Neuronal stem cell (in vitro differentiated cells): ENCODE measurements at regions not wholly inside any gene's neighbourhood (a gene's known extent, or its start where the extent isn't known, plus 50 kb on each side); places are given as distances from the start of the nearest gene placed in this dataset.

Experiments
- DNase-seq: peaks from one replicate; pipeline ENCODE4 v3.0.0-alpha.2; 2013; ENCODE audit warnings: low spot score
- H2AFZ ChIP-seq: one replicate; pipeline ENCODE4 v1.6.1; 2013; ENCODE audit warnings: mild to moderate bottlenecking, low read length, inconsistent platforms
- H2AK5ac ChIP-seq: 2 replicates; pipeline ENCODE4 v1.6.1; 2013; ENCODE audit warnings: low read depth, mild to moderate bottlenecking, inconsistent platforms, low read length, moderate library complexity, mixed read lengths
- H2BK120ac ChIP-seq: 2 replicates; pipeline ENCODE4 v1.6.1; 2013; ENCODE audit warnings: low read depth, mild to moderate bottlenecking, inconsistent platforms, low read length, moderate library complexity, mixed read lengths
- H2BK12ac ChIP-seq: one replicate; pipeline ENCODE4 v1.6.1; 2013; ENCODE audit warnings: low read length, inconsistent platforms
- H2BK15ac ChIP-seq: 2 replicates; pipeline ENCODE4 v1.6.1; 2013; ENCODE audit warnings: mild to moderate bottlenecking, low read length, inconsistent platforms, mixed read lengths
- H2BK5ac ChIP-seq: one replicate; pipeline ENCODE4 v1.6.1; 2013; ENCODE audit warnings: inconsistent platforms, mild to moderate bottlenecking, low read length, moderate library complexity
- H3K14ac ChIP-seq: one replicate; pipeline ENCODE4 v1.6.1; 2013; ENCODE audit warnings: low read length, inconsistent platforms
- H3K18ac ChIP-seq: 2 replicates; pipeline ENCODE4 v1.6.1; 2013; ENCODE audit warnings: low read length, inconsistent platforms
- H3K23ac ChIP-seq: 2 replicates; pipeline ENCODE4 v1.6.1; 2013; ENCODE audit warnings: low read depth, mild to moderate bottlenecking, mixed read lengths, low read length, inconsistent platforms; ENCODE audit not compliant: poor library complexity
- H3K27ac ChIP-seq: replicated peaks from 3 replicates; pipeline ENCODE4 v1.5.1; 2013; ENCODE audit warnings: low read length, inconsistent platforms
- H3K27me3 ChIP-seq, 3 experiments: 2 replicates each; pipeline ENCODE4 v1.6.1; 2013; ENCODE audit warnings: low read length in 3 of 3, mild to moderate bottlenecking in 2 of 3, inconsistent platforms in 1 of 3, low read depth in 1 of 3, mixed read lengths in 1 of 3, moderate library complexity in 1 of 3; ENCODE audit not compliant: control insufficient read depth in 3 of 3, insufficient read depth in 3 of 3
- H3K36me3 ChIP-seq, 2 donors: replicated peaks in 1 of 2; 2 replicates each; pipeline ENCODE4 v1.6.1; 2013; ENCODE audit warnings: low read length in 2 of 2; ENCODE audit not compliant: control insufficient read depth in 2 of 2, insufficient read depth in 2 of 2
- H3K4ac ChIP-seq: 2 replicates; pipeline ENCODE4 v1.6.1; 2013; ENCODE audit warnings: inconsistent platforms, mild to moderate bottlenecking, low read length, moderate library complexity
- H3K4me1 ChIP-seq, 2 donors: 1 replicate in 1 of 2; 2 replicates in 1 of 2; pipeline ENCODE4 v1.6.1; 2013; ENCODE audit warnings: low read length in 2 of 2, low read depth in 1 of 2; ENCODE audit not compliant: control insufficient read depth in 2 of 2, insufficient read depth in 1 of 2
- H3K4me2 ChIP-seq: one replicate; pipeline ENCODE4 v1.6.1; 2013; ENCODE audit warnings: mild to moderate bottlenecking, low read length, inconsistent platforms; ENCODE audit not compliant: insufficient read depth, poor library complexity, severe bottlenecking
- H3K4me3 ChIP-seq, 2 donors: 2 replicates each; pipeline ENCODE4 v1.5.1; 2013; ENCODE audit warnings: low read length in 2 of 2, mild to moderate bottlenecking in 2 of 2, inconsistent platforms in 1 of 2, moderate library complexity in 1 of 2
- H3K79me1 ChIP-seq: one replicate; pipeline ENCODE4 v1.6.1; 2013; ENCODE audit warnings: low read depth, mild to moderate bottlenecking, inconsistent platforms, low read length, moderate library complexity
- H3K9ac ChIP-seq: one replicate; pipeline ENCODE4 v1.6.1; 2013; ENCODE audit warnings: mild to moderate bottlenecking, low read depth, low read length, inconsistent platforms; ENCODE audit not compliant: poor library complexity
- H3K9me3 ChIP-seq, 2 donors: replicated peaks in 1 of 2; 2 replicates each; pipeline versions ENCODE3 to v1.6.1; 2013; ENCODE audit warnings: low read length in 2 of 2, mild to moderate bottlenecking in 2 of 2, inconsistent platforms in 1 of 2, low read depth in 1 of 2, mixed read lengths in 1 of 2, moderate library complexity in 1 of 2; ENCODE audit not compliant: control insufficient read depth in 2 of 2, insufficient read depth in 1 of 2
- H4K8ac ChIP-seq: one replicate; pipeline ENCODE4 v1.6.1; 2013; ENCODE audit warnings: low read depth, mild to moderate bottlenecking, inconsistent platforms, low read length, moderate library complexity
- H4K91ac ChIP-seq: one replicate; pipeline ENCODE4 v1.6.1; 2013; ENCODE audit warnings: low read length, low read depth, mild to moderate bottlenecking, inconsistent platforms; ENCODE audit not compliant: poor library complexity
- WGBS, 2 donors: extraction: QIAGEN DNeasy Blood & Tissue Kit; methylation state at CpG; one replicate each; pipeline ENCODE4 v1.1.7; 2013; ENCODE audit warnings: missing lambda C conversion rate in 2 of 2, mixed read lengths in 1 of 2; ENCODE audit not compliant: insufficient read length in 2 of 2, insufficient replicate concordance in 1 of 2; ENCODE audit errors: extremely low coverage in 2 of 2; 5-methylcytosine and 5-hydroxymethylcytosine counted together

GRCh38 chr2:82511894-82512293 is 1947.2 kb downstream of the SUCLG1 start:
- no CpG with 5 or more reads among the region's 1 CpG for WGBS, 2 donors
- Histone ChIP-seq H3K4me3 (no peak overlapping the region), H2AFZ (no peak overlapping the region), H3K14ac (no peak overlapping the region), H2BK120ac (no peak overlapping the region), H3K4me2 (no peak overlapping the region), H3K4ac (no peak overlapping the region), H3K79me1 (no peaks in the 10 kb centered on the region), H4K8ac (no peak overlapping the region), H2AK5ac (no peak overlapping the region), H3K27ac (no peak overlapping the region), H4K91ac (no peak overlapping the region), H2BK15ac (no peak overlapping the region), H3K18ac (no peak overlapping the region), H3K23ac (no peak overlapping the region), H3K27me3 (no peaks in the 10 kb centered on the region), H3K9ac (no peak overlapping the region), H2BK12ac (no peak overlapping the region), H3K4me1 (no peaks in the 10 kb centered on the region), H3K36me3 (no peaks in the 10 kb centered on the region), H3K9me3 (no peaks in the 10 kb centered on the region), H2BK5ac (no peak overlapping the region)
- DNase-seq, result no peak

GRCh38 chr2:82508702-82509101 is 1950.4 kb downstream of the SUCLG1 start:
- H2AK5ac ChIP-seq, result no peak overlapping the region
- no peaks in the 10 kb centered on the region for H3K4me1 ChIP-seq
- H3K23ac ChIP-seq, result no peak overlapping the region
- H3K9me3 ChIP-seq, result no peaks in the 10 kb centered on the region
- no peaks in the 10 kb centered on the region for H3K27me3 ChIP-seq
- no peak overlapping the region for H3K9ac ChIP-seq
- no peak overlapping the region for H3K27ac ChIP-seq
- H3K14ac ChIP-seq, result peak overlapping the region; percentile 5
- no peak overlapping the region for H2AFZ ChIP-seq
- no peak overlapping the region for H4K8ac ChIP-seq
- no peak overlapping the region for H2BK12ac ChIP-seq
- H4K91ac ChIP-seq, result no peak overlapping the region
- no peak overlapping the region for H3K4ac ChIP-seq
- WGBS, 2 donors, result no CpG with 5 or more reads among the region's 2 CpGs
- no peaks in the 10 kb centered on the region for H3K79me1 ChIP-seq
- H3K18ac ChIP-seq, result no peak overlapping the region
- H3K4me3 ChIP-seq, result no peak overlapping the region
- no peak overlapping the region for H2BK5ac ChIP-seq
- H3K36me3 ChIP-seq, result no peaks in the 10 kb centered on the region
- DNase-seq, result no peak
- no peak overlapping the region for H2BK15ac ChIP-seq
- H2BK120ac ChIP-seq, result no peak overlapping the region
- no peak overlapping the region for H3K4me2 ChIP-seq

- Histone ChIP-seq H3K9me3 (no peaks in the 10 kb centered on the region), H3K14ac (peak overlapping the region; percentile 97), H2AK5ac (no peak overlapping the region), H3K79me1 (no peaks in the 10 kb centered on the region), H2BK12ac (no peak overlapping the region), H3K4me2 (no peak overlapping the region), H3K18ac (peak overlapping the region; percentile 17), H2AFZ (no peak overlapping the region), H2BK120ac (no peak overlapping the region), H2BK15ac (no peak overlapping the region), H3K27ac (no peak overlapping the region), H4K8ac (no peak overlapping the region), H2BK5ac (peak overlapping the region; percentile 5), H3K4me1 (no peaks in the 10 kb centered on the region), H3K27me3 (no peaks in the 10 kb centered on the region), H3K23ac (no peak overlapping the region), H3K4ac (no peak overlapping the region), H3K4me3 (no peak overlapping the region), H3K36me3 (no peaks in the 10 kb centered on the region), H4K91ac (no peak overlapping the region), H3K9ac (no peak overlapping the region)
- WGBS, 2 donors, result no CpG with 5 or more reads among the region's 11 CpGs
- no peak for DNase-seq
These were observed 1951.4 kb downstream of the SUCLG1 start for GRCh38 chr2:82507657-82508056.

- Histone ChIP-seq H3K23ac (no peak overlapping the region), H2BK5ac (no peak overlapping the region), H4K91ac (no peak overlapping the region), H3K9me3 (peaks cover 0 to 2% of the 10 kb centered on the region in 2 donors), H2AK5ac (no peak overlapping the region), H3K27me3 (no peaks in the 10 kb centered on the region), H2BK12ac (no peak overlapping the region), H2BK120ac (no peak overlapping the region), H3K14ac (no peak overlapping the region), H3K27ac (no peak overlapping the region), H3K4me1 (no peaks in the 10 kb centered on the region), H4K8ac (no peak overlapping the region), H2BK15ac (no peak overlapping the region), H3K9ac (no peak overlapping the region), H3K4me2 (no peak overlapping the region), H3K79me1 (no peaks in the 10 kb centered on the region), H3K4ac (no peak overlapping the region), H3K4me3 (no peak overlapping the region), H2AFZ (no peak overlapping the region), H3K18ac (no peak overlapping the region), H3K36me3 (no peaks in the 10 kb centered on the region)
- no peak for DNase-seq
- WGBS, 2 donors, result no CpG with 5 or more reads among the region's 4 CpGs
These were observed 1957.9 kb downstream of the SUCLG1 start for GRCh38 chr2:82501217-82501616.
